SK-N-SH (cell line): ENCODE measurements at regions not wholly inside any gene's neighbourhood (a gene's known extent, or its start where the extent isn't known, plus 50 kb on each side); places are given as distances from the start of the nearest gene placed in this dataset.

Source experiments
- CTCF ChIA-PET: fragments of 300-600, 350-600 bp; formaldehyde crosslinking; extraction: SDS; loops from one replicate; lab custom pipeline; 2021; lab: Yijun Ruan, JAX
- POLR2A ChIA-PET: fragments of 350-600 bp; sonication (Branson Sonifier 250); formaldehyde crosslinking; extraction: SDS; loops from one replicate; lab custom pipeline; 2020; ENCODE audit warnings: antibody characterized with exemption, inconsistent platforms; lab: Yijun Ruan, JAX
- DNase-seq: peaks from one replicate; pipeline ENCODE4 v3.0.0; 2012
- H2AFZ ChIP-seq: fragments of 200-600 bp; sonication (generic); 2 replicates; pipeline ENCODE4 v1.8.1; 2016; ENCODE audit warnings: antibody characterized with exemption, mild to moderate bottlenecking, low read depth
- H3F3A ChIP-seq: fragments of 200-600 bp; sonication (generic); replicated peaks from 2 replicates; pipeline ENCODE3; 2016; ENCODE audit warnings: antibody characterized with exemption, mild to moderate bottlenecking; ENCODE audit not compliant: insufficient read depth
- H3K27ac ChIP-seq, 2 experiments: fragments of 200-500 bp in 1 of 2; fragments of 200-600 bp in 1 of 2; sonication (Bioruptor generic) in 1 of 2; sonication (generic), shearing (Covaris generic) in 1 of 2; 2 replicates each; pipeline versions ENCODE4 v1.5.1 to v1.6.1; 2014 to 2016; ENCODE audit warnings: low read depth in 2 of 2, inconsistent platforms in 1 of 2, low read length in 1 of 2, mild to moderate bottlenecking in 1 of 2, mixed read lengths in 1 of 2
- H3K27me3 ChIP-seq: fragments of 200-600 bp; sonication (generic), shearing (Covaris generic); 2 replicates; pipeline ENCODE4 v1.6.1; 2016; ENCODE audit warnings: mixed run types; ENCODE audit not compliant: insufficient read depth
- H3K36me3 ChIP-seq, 2 experiments: fragments of 200-500 bp in 1 of 2; fragments of 200-600 bp in 1 of 2; sonication (Bioruptor generic) in 1 of 2; sonication (generic) in 1 of 2; replicated peaks in 1 of 2; 2 replicates each; pipeline versions ENCODE3 to v1.5.1; 2014 to 2016; ENCODE audit warnings: low read length in 1 of 2, mild to moderate bottlenecking in 1 of 2; ENCODE audit not compliant: insufficient read depth in 2 of 2, control insufficient read depth in 1 of 2
- H3K4me1 ChIP-seq, 2 experiments: fragments of 200-500 bp in 1 of 2; fragments of 200-600 bp in 1 of 2; sonication (Bioruptor generic) in 1 of 2; sonication (generic), shearing (Covaris generic) in 1 of 2; 2 replicates each; pipeline versions ENCODE4 v1.5.1 to v1.6.1; 2014 to 2016; ENCODE audit warnings: low read depth in 1 of 2, low read length in 1 of 2, mixed run types in 1 of 2; ENCODE audit not compliant: insufficient read depth in 2 of 2, control insufficient read depth in 1 of 2
- H3K4me2 ChIP-seq: fragments of 200-600 bp; sonication (generic), shearing (Covaris generic); 2 replicates; pipeline ENCODE4 v1.6.1; 2017; ENCODE audit warnings: mixed run types
- H3K4me3 ChIP-seq, 2 experiments: fragments of 200-500 bp in 1 of 2; fragments of 200-600 bp in 1 of 2; sonication (Bioruptor generic) in 1 of 2; sonication (generic), shearing (Covaris generic) in 1 of 2; 2 replicates each; pipeline versions ENCODE4 v1.5.1 to v1.8.1; 2014 to 2016; ENCODE audit warnings: low read depth in 2 of 2, inconsistent platforms in 1 of 2, low read length in 1 of 2, mild to moderate bottlenecking in 1 of 2, mixed read lengths in 1 of 2, moderate library complexity in 1 of 2
- H3K79me2 ChIP-seq: fragments of 200-600 bp; sonication (generic); 2 replicates; pipeline ENCODE4 v1.8.1; 2017; ENCODE audit warnings: mild to moderate bottlenecking; ENCODE audit not compliant: insufficient read depth
- H3K9ac ChIP-seq: fragments of 200-600 bp; sonication (generic); 2 replicates; pipeline ENCODE4 v1.6.1; 2017; ENCODE audit warnings: mixed run types
- H3K9me2 ChIP-seq: fragments of 200-600 bp; sonication (generic); 2 replicates; pipeline ENCODE4 v1.6.1; 2017; ENCODE audit warnings: mixed run types
- H3K9me3 ChIP-seq: fragments of 200-600 bp; sonication (generic); 2 replicates; pipeline ENCODE4 v1.6.1; 2017; ENCODE audit warnings: mixed run types, mild to moderate bottlenecking, moderate library complexity
- H4K20me1 ChIP-seq: fragments of 200-600 bp; sonication (generic); 2 replicates; pipeline ENCODE4 v1.6.1; 2017; ENCODE audit warnings: mild to moderate bottlenecking, mixed run types; ENCODE audit not compliant: insufficient read depth
- EP300 ChIP-seq, 2 experiments: IDR thresholded peaks; 2 replicates each; pipeline versions ENCODE4 v1.4.0 to v1.6.1; 2012; ENCODE audit warnings: borderline replicate concordance in 1 of 2, low read depth in 1 of 2, low read length in 1 of 2
- FOXM1 ChIP-seq: IDR thresholded peaks from 2 replicates; pipeline ENCODE4 v1.4.0; 2012; ENCODE audit warnings: low read depth, mild to moderate bottlenecking
- MXI1 ChIP-seq: IDR thresholded peaks from 2 replicates; pipeline ENCODE4 v1.6.1; 2012; ENCODE audit warnings: mild to moderate bottlenecking, low read depth, low read length, improper control_type of control experiment
- RCOR1 ChIP-seq: fragments of 150-350 bp; IDR thresholded peaks from 2 replicates; pipeline ENCODE4 v1.6.1; 2017; ENCODE audit warnings: antibody characterized with exemption, low read length
- REST ChIP-seq: IDR thresholded peaks from 2 replicates; pipeline ENCODE4 v1.6.1; 2012; ENCODE audit warnings: mild to moderate bottlenecking, low read depth, low read length, moderate library complexity
- TCF12 ChIP-seq: IDR thresholded peaks from 2 replicates; pipeline ENCODE4 v1.4.0; 2012
- WGBS: methylation state at CpG from one replicate; pipeline ENCODE4 v1.1.6; 2017; ENCODE audit warnings: low lambda C conversion rate; 5-methylcytosine and 5-hydroxymethylcytosine counted together
- TF ChIP-seq, protein P1 (sequence below): fragments of 150-350 bp; IDR thresholded peaks from 2 replicates; pipeline ENCODE4 v1.6.1; 2017; ENCODE audit warnings: antibody characterized with exemption, low read length, low read depth, borderline replicate concordance
- TF ChIP-seq, protein P2 (sequence below): IDR thresholded peaks from 2 replicates; pipeline ENCODE4 v1.4.0; 2012; ENCODE audit warnings: low read depth, borderline replicate concordance

DNA sequence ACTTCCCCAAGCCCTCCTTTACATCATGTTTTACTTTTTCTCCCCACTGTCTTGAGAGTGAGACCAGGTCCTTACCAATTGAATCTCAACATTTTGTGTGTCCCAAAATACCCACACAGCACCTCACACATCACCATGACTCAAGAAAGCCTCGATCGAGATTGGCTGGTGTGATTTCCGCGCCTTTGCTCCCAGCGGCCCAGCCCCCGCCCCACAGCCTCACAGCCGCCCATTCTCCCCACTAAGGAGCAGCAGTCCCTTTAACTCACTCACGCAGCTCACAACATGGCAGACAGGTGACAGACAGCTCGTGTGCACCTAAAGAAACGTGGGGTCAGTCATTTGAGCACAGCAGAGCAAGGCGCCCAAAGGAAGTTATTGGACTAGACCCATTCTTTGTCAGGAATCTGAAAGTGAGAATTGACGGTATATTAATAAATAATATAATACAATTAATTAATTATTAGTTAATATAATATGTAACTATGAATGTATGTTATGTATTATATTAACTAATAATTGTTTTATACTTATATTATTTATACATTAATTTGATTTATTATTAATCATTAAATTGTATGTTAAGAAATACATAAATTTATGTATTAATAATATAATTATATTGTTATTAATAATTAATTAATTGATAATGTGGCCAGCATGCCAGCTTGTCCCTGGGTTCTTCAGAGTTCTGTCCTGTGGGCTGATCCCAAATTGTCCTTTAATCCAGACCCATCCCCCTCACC lies 204.9 kb upstream of the RNF32 start:
- TF ChIP-seq, protein P1, sequence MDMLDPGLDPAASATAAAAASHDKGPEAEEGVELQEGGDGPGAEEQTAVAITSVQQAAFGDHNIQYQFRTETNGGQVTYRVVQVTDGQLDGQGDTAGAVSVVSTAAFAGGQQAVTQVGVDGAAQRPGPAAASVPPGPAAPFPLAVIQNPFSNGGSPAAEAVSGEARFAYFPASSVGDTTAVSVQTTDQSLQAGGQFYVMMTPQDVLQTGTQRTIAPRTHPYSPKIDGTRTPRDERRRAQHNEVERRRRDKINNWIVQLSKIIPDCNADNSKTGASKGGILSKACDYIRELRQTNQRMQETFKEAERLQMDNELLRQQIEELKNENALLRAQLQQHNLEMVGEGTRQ: no peak
- TF ChIP-seq FOXM1 (no peak), MXI1 (no peak)
- Histone ChIP-seq H3K4me3 (no peak overlapping the region), H3K27me3 (no peaks in the 10 kb centered on the region; the same call in 1 of the 2 replicates), H3K4me1 (peaks cover 0 to 2% of the 10 kb centered on the region in 2 experiments; a peak in 1 of 4 replicates), H3K27ac (no peak overlapping the region), H3K9me2 (no peaks in the 10 kb centered on the region), H2AFZ (no peak overlapping the region), H3K36me3 (no peaks in the 10 kb centered on the region), H3K79me2 (no peaks in the 10 kb centered on the region), H3F3A (no peaks in the 10 kb centered on the region), H4K20me1 (no peaks in the 10 kb centered on the region), H3K9me3 (no peaks in the 10 kb centered on the region), H3K4me2 (no peak overlapping the region), H3K9ac (no peak overlapping the region)
- WGBS: 37% methylated on average over 12 of the region's 12 CpGs
- POLR2A ChIA-PET: no interaction called here
- DNase-seq: no peak
- CTCF ChIA-PET: interaction anchor here (0.9 to 1.0 kb wide), 2 partner anchors 12 to 25 kb away, joined by 3 read pairs; no protein-coding TSS in a partner anchor

GRCh38 chr7:156434706-156435105 lies 205.9 kb upstream of the RNF32 start:
- CTCF ChIA-PET: no interaction called here
- WGBS: 12% methylated on average over 5 of the region's 5 CpGs

More at GRCh38 chr7:156434706-156435105, 205.9 kb upstream of the RNF32 start:
- no peak overlapping the region for H3K4me2 ChIP-seq
- no peaks in the 10 kb centered on the region for H3K9me2 ChIP-seq
- no peak for TF ChIP-seq EP300 (IDR thresholded peaks at IDR 0.05; ENCODE audit: borderline replicate concordance in 1 of 2, low read depth in 1 of 2, low read length in 1 of 2)
- TF ChIP-seq REST: no peak
- TF ChIP-seq RCOR1: no peak
- no peak for TF ChIP-seq FOXM1
- no peak for TF ChIP-seq TCF12
- TF ChIP-seq, protein P2, sequence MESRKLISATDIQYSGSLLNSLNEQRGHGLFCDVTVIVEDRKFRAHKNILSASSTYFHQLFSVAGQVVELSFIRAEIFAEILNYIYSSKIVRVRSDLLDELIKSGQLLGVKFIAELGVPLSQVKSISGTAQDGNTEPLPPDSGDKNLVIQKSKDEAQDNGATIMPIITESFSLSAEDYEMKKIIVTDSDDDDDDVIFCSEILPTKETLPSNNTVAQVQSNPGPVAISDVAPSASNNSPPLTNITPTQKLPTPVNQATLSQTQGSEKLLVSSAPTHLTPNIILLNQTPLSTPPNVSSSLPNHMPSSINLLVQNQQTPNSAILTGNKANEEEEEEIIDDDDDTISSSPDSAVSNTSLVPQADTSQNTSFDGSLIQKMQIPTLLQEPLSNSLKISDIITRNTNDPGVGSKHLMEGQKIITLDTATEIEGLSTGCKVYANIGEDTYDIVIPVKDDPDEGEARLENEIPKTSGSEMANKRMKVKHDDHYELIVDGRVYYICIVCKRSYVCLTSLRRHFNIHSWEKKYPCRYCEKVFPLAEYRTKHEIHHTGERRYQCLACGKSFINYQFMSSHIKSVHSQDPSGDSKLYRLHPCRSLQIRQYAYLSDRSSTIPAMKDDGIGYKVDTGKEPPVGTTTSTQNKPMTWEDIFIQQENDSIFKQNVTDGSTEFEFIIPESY: no peak
- H3F3A ChIP-seq: no peaks in the 10 kb centered on the region
- H3K79me2 ChIP-seq: no peaks in the 10 kb centered on the region
- no peak overlapping the region for H3K27ac ChIP-seq
- H3K9ac ChIP-seq: no peak overlapping the region
- H3K27me3 ChIP-seq: no peaks in the 10 kb centered on the region; the same call in 1 of the 2 replicates
- H3K4me3 ChIP-seq: no peak overlapping the region
- H3K9me3 ChIP-seq: no peaks in the 10 kb centered on the region
- H2AFZ ChIP-seq: no peak overlapping the region
- no peaks in the 10 kb centered on the region for H3K36me3 ChIP-seq
- POLR2A ChIA-PET: no interaction called here
- no peak for DNase-seq
- peaks cover 0 to 2% of the 10 kb centered on the region in 2 experiments; a peak in 1 of 4 replicates for H3K4me1 ChIP-seq
- H4K20me1 ChIP-seq: no peaks in the 10 kb centered on the region
